Panc1 (cell line): ENCODE measurements at regions not wholly inside any gene's neighbourhood (a gene's known extent, or its start where the extent isn't known, plus 50 kb on each side); places are given as distances from the start of the nearest gene placed in this dataset.

Experiments used
- POLR2AphosphoS5 ChIP-seq: IDR thresholded peaks from 2 replicates; pipeline ENCODE4 v1.6.1; 2012; ENCODE audit warnings: mild to moderate bottlenecking, low read depth, low read length, moderate library complexity
- SIN3A ChIP-seq: IDR thresholded peaks from 2 replicates; pipeline ENCODE4 v1.6.1; 2012; ENCODE audit warnings: low read depth, mild to moderate bottlenecking, low read length, moderate library complexity, borderline replicate concordance; ENCODE audit not compliant: insufficient read depth
- TF ChIP-seq, protein P1 (sequence below): fragments of 450-650 bp; IDR thresholded peaks from 2 replicates; pipeline ENCODE4 v1.5.1; 2017; ENCODE audit warnings: mild to moderate bottlenecking
- TF ChIP-seq, protein P2 (sequence below), 2 experiments: IDR thresholded peaks; 2 replicates each; pipeline ENCODE4 v1.6.1; 2011 to 2012; ENCODE audit warnings: low read depth in 2 of 2, control low read depth in 1 of 2, low read length in 1 of 2, mild to moderate bottlenecking in 1 of 2, moderate library complexity in 1 of 2; ENCODE audit not compliant: insufficient read depth in 1 of 2

DNA sequence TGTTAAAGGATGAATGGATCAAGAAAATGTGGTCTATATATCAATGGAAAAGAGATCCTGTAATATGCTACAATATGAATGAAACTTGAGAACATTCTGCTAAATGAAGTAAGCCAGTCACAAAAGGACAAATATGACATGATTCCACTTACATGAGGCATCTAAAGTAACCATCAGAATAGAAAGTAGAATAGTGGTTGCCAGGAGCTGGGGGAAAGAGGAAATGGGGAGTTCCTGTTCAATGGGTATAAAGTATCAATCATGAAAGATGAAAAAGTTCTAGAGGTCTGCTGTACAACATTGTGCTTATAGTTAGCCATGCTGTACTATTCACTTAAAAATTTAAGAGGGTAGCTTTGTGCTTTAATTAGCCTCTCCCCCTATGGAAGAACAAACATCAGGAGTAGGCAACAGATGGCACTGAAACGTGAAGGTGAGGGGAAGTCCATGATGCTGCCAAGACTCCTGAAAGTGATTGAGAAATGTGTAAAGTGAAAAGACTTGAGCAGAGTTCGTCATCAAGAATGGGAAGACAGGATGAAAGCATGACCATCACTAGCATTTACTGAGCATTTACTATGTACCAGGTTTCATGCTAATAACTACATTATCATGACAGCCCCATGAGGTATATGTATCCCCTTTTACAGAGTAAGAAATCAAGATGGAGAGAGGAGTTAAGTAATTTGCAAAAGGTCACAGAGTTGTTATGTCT is 167.2 kb downstream of the CYB561 start:
- TF ChIP-seq POLR2AphosphoS5 (no peak), SIN3A (no peak)
- TF ChIP-seq, protein P1, sequence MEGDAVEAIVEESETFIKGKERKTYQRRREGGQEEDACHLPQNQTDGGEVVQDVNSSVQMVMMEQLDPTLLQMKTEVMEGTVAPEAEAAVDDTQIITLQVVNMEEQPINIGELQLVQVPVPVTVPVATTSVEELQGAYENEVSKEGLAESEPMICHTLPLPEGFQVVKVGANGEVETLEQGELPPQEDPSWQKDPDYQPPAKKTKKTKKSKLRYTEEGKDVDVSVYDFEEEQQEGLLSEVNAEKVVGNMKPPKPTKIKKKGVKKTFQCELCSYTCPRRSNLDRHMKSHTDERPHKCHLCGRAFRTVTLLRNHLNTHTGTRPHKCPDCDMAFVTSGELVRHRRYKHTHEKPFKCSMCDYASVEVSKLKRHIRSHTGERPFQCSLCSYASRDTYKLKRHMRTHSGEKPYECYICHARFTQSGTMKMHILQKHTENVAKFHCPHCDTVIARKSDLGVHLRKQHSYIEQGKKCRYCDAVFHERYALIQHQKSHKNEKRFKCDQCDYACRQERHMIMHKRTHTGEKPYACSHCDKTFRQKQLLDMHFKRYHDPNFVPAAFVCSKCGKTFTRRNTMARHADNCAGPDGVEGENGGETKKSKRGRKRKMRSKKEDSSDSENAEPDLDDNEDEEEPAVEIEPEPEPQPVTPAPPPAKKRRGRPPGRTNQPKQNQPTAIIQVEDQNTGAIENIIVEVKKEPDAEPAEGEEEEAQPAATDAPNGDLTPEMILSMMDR, result no peak
- TF ChIP-seq, protein P2, sequence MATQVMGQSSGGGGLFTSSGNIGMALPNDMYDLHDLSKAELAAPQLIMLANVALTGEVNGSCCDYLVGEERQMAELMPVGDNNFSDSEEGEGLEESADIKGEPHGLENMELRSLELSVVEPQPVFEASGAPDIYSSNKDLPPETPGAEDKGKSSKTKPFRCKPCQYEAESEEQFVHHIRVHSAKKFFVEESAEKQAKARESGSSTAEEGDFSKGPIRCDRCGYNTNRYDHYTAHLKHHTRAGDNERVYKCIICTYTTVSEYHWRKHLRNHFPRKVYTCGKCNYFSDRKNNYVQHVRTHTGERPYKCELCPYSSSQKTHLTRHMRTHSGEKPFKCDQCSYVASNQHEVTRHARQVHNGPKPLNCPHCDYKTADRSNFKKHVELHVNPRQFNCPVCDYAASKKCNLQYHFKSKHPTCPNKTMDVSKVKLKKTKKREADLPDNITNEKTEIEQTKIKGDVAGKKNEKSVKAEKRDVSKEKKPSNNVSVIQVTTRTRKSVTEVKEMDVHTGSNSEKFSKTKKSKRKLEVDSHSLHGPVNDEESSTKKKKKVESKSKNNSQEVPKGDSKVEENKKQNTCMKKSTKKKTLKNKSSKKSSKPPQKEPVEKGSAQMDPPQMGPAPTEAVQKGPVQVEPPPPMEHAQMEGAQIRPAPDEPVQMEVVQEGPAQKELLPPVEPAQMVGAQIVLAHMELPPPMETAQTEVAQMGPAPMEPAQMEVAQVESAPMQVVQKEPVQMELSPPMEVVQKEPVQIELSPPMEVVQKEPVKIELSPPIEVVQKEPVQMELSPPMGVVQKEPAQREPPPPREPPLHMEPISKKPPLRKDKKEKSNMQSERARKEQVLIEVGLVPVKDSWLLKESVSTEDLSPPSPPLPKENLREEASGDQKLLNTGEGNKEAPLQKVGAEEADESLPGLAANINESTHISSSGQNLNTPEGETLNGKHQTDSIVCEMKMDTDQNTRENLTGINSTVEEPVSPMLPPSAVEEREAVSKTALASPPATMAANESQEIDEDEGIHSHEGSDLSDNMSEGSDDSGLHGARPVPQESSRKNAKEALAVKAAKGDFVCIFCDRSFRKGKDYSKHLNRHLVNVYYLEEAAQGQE (IDR thresholded peaks at IDR 0.05; ENCODE audit: insufficient read depth in 1 of 2, low read depth in 2 of 2, low read length in 1 of 2), result no peak
